22Rv1 (cell line): ENCODE measurements at regions not wholly inside any gene's neighbourhood (a gene's known extent, or its start where the extent isn't known, plus 50 kb on each side); places are given as distances from the start of the nearest gene placed in this dataset.

Experiments used
- H3K27ac ChIP-seq: fragments of 450-650 bp; 2 replicates; pipeline ENCODE4 v1.5.1; 2017
- ZFX ChIP-seq: fragments of 450-650 bp; IDR thresholded peaks from 2 replicates; pipeline ENCODE4 v1.6.1; 2017; ENCODE audit warnings: antibody characterized with exemption, borderline replicate concordance
- TF ChIP-seq, protein P1 (sequence below): fragments of 450-650 bp; IDR thresholded peaks from 2 replicates; pipeline ENCODE4 v1.5.1; 2017; ENCODE audit warnings: mild to moderate bottlenecking

DNA sequence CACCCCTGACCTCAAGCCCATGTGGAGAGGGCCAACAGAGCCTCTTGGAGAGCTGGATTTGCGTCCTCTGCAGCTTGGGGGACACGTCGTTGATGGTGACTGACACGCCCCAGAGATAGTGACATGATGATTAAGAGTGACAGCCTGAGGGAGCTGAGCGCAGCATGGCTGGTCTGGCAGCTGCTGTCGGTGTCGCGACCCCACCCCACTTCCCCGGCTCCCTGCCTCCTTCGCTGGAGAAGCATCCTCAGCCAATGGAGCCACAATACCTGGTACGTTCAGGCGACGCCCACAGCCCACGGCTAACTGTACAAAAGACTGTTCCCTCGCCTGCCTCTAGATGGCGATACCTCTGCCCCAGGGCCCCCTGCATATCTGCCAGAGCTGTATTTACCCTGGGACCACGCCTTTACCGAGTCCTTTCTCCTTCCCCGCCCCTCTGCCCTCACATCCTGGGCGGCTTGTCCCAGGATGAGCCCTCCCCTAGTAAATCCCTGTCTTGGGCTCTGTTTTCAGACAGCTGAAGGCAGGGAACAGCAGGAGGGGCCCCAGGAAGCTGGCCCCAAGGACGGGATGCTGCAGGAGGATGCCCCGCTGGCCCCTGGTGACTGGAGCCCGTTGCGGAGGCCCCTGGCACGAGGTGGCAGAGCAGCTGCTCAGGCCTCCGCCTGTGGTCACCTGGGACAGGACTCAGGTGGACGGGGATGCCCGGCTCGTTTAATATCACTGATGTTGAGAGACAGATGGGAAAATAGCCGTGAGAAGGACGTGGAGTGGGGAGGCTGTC is 90.6 kb downstream of the RPS6KA4 start:
- no peak overlapping the region for H3K27ac ChIP-seq
- no peak for TF ChIP-seq ZFX
- TF ChIP-seq, protein P1, sequence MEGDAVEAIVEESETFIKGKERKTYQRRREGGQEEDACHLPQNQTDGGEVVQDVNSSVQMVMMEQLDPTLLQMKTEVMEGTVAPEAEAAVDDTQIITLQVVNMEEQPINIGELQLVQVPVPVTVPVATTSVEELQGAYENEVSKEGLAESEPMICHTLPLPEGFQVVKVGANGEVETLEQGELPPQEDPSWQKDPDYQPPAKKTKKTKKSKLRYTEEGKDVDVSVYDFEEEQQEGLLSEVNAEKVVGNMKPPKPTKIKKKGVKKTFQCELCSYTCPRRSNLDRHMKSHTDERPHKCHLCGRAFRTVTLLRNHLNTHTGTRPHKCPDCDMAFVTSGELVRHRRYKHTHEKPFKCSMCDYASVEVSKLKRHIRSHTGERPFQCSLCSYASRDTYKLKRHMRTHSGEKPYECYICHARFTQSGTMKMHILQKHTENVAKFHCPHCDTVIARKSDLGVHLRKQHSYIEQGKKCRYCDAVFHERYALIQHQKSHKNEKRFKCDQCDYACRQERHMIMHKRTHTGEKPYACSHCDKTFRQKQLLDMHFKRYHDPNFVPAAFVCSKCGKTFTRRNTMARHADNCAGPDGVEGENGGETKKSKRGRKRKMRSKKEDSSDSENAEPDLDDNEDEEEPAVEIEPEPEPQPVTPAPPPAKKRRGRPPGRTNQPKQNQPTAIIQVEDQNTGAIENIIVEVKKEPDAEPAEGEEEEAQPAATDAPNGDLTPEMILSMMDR = peak; percentile 81

DNA sequence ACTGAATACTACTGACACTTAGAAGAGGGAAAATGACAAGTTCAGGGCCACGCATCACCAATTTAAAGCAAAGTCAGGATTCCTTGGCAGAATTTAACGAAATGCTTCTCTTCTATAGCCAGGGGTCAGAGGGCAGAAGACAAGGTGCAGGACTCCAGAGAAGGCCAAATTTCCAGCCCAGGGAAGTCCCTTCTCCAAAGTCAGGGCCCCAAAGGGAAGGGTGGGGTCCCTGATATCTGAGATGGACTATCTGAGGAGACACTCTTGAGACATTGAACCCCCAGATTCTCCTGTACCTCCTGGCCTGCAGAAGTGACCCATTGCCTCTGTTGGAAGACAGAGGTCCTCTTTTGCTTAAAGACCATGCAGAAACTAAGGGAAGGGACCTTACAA is 91.2 kb downstream of the RPS6KA4 start:
- TF ChIP-seq ZFX = no peak
- TF ChIP-seq, protein P1 = no peak
- H3K27ac ChIP-seq = no peak overlapping the region

DNA sequence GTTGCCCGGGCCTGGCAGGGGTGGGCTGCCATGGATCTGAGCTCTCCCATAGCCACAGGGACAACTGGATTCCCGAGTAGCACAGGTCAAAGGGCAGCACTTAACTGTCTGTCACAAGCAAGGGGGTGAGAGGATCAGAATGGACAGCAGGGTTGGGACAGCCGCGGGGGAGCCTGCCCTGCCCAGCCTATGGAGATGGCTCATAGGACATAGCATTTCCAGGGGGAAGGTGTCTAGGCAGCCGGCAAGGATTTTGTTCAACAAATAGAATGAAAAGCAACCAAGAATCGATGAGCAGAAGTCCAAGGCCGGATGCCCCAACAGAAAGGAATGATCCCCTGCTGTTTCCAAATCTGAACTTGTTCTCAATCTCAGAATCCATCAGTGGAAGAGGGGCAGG is 92.9 kb downstream of the RPS6KA4 start:
- TF ChIP-seq ZFX = no peak
- TF ChIP-seq, protein P1 = no peak
- no peak overlapping the region for H3K27ac ChIP-seq

DNA sequence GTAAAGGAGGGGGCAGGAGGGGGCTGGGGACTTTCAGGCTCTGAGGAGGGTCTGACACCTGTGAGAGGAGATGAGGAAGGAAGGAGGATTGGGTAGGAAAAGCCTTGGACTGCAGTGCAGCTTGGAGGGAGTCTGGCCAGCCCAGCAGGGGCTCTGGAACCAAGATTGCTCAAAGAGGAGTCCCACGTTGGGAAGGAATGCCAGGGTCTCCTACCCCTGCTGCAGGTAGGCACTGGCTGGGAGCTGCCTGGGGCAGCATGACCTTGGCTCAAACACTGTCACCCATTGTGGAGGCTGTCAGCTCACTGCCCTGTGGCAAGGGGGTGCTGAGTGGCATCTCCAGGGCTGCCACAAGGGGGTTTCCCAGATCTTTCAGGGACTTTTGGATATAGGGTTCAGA is 94.5 kb downstream of the RPS6KA4 start:
- no peak overlapping the region for H3K27ac ChIP-seq
- TF ChIP-seq, protein P1 = no peak
- no peak for TF ChIP-seq ZFX

DNA sequence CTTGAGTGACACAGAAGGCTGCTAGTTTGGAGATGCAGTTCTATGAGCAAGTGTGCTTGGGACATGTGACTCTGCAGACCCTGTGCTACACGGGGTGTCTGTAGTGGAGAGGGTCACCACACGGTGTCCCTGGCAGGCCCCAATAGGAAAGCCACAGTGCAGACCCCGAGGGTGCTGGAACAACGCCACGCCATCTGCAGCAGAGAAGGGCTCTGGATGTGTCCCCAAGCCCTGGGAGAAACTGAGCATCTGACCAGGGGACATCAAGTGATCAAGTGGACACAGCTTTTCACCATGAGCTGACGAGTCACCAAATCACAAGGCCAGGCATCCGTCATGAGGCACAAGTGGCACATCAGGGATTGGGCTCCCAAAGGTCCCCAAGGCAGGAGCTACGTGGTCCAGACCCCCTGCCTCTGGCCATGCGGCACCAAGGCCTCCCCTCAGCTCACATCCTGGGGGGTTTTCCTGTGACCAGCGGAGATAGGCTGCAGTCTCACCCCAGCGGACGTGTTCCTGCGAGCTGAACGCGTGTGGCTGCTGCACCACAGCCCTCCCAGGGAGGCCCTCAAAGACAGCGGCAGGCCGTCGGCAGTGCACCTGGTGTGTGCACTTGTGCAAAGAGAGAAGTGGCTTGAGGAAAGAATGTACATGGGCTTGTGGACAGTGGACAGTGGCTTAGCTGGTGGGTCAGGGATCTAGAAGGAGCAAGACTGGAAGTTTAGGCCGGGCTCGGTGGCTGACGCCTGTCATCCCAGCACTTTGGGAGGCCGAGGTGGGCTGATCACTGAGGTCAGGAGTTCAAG is 96.7 kb downstream of the RPS6KA4 start:
- TF ChIP-seq ZFX = no peak
- no peak overlapping the region for H3K27ac ChIP-seq

DNA sequence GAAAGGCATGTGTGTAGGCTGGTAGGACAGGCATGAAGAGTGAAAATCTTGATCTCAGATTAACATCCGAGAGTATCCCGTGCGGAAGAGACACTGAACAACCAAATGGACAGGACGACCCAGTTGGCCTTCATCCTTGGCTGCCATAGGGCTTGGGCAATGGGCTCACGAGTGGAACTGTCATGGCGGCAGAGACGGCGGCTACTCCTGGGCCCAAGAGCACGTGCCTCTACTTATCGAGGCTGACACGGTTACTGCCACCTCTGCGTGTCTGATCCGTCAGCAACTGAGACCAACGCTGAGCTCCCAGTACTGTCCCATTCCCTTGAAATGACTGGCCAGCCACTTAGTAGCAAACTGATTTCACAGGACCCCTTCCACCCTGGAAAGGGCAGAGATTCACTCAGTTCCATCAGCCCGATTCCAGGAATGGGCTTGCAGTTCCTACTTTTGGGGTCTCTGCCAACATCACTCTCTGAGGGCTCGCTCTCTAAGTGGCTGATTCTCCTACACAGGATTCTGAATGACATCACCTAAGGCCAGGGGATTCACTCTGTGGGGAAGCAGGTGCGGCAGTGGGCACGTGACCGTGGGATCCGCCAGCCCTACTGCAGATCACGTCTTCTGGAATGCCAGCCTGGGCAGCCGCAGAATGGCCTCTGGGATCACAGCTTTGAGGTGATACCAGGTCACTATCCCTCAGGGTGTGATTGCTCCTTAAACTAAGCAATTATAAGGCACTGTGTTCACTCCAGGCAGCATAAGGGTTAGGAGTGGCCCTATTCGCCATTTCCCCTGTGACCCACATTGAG is 97.8 kb downstream of the RPS6KA4 start:
- no peak for TF ChIP-seq ZFX
- TF ChIP-seq, protein P1 = no peak
- no peak overlapping the region for H3K27ac ChIP-seq

DNA sequence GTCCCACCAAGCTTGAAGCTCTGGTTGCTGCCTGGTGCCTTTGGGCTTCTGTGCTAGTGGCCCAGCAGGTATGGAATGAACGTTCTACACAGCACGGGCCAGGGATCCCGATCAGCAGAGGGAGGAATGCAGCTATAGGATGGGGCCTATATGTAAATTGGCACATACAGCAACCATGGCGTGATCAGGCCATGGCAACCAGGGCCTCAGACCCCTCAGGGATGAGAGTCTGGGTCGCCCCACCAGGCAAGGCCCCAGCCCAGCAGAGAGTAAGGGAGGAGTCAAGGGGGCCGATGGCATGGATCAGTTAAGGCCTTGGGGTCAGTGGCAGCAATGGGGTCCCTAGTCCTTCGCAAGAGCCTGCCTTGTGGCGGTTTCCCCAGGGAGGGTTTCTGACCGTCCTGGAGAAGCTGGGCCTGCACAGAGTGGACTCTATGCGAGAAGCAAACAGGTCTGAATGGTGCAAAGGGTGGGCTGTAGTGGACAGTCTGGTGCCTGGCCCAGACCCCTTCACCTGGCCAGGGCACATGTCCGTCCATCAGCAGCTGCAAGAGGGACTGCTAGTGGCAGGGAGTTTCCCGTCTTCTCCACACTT is 98.2 kb upstream of the SLC22A11 start:
- TF ChIP-seq, protein P1 = no peak
- TF ChIP-seq ZFX = no peak
- no peak overlapping the region for H3K27ac ChIP-seq
